ENCODE measurements at regions not wholly inside any gene's neighbourhood (a gene's known extent, or its start where the extent isn't known, plus 50 kb on each side); places are given as distances from the start of the nearest gene placed in this dataset.

DNA sequence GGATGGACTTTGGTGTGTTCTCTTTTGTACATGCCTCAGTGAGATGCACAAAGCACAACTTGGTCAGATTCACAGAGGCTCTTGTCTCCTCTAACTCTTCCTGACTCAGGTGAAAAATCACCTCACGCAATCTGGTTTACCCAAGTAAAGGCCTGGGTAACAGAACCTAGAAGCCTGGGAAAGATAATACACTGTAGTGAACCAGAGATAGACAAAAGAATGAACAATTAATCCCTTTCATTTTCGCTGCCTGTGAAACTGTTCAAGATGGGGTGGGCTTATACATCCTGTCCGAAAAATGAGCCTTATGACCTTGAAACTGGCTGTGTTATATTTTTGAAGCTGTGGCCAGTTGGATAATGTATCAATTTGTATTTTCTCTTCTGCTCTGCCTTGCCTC lies 678.9 kb upstream of the TEX47 start:
- TF ChIP-seq POLR2AphosphoS5 (IDR thresholded peaks at IDR 0.05): no peak
- TF ChIP-seq, protein P1, sequence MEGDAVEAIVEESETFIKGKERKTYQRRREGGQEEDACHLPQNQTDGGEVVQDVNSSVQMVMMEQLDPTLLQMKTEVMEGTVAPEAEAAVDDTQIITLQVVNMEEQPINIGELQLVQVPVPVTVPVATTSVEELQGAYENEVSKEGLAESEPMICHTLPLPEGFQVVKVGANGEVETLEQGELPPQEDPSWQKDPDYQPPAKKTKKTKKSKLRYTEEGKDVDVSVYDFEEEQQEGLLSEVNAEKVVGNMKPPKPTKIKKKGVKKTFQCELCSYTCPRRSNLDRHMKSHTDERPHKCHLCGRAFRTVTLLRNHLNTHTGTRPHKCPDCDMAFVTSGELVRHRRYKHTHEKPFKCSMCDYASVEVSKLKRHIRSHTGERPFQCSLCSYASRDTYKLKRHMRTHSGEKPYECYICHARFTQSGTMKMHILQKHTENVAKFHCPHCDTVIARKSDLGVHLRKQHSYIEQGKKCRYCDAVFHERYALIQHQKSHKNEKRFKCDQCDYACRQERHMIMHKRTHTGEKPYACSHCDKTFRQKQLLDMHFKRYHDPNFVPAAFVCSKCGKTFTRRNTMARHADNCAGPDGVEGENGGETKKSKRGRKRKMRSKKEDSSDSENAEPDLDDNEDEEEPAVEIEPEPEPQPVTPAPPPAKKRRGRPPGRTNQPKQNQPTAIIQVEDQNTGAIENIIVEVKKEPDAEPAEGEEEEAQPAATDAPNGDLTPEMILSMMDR (IDR thresholded peaks at IDR 0.05): no peak
- TF ChIP-seq POLR2A (IDR thresholded peaks at IDR 0.05; ENCODE audit: low read depth): no peak
- no peak for TF ChIP-seq EP300 (IDR thresholded peaks at IDR 0.05)
- intact Hi-C loops (cut with DNase I): no loop called here
- 78% methylated on average over 3 of the region's 3 CpGs for WGBS
- Histone ChIP-seq H3K27ac (replicated peaks in 1 of 4) (no peak overlapping the region), H3K4me3 (no peak overlapping the region), H3K27me3 (no peaks in the 10 kb centered on the region), H3K4me1 (no peaks in the 10 kb centered on the region), H3K36me3 (no peaks in the 10 kb centered on the region), H3K9me3 (no peaks in the 10 kb centered on the region)
- DNase-seq (ENCODE audit: extremely low spot score): no peak

DNA sequence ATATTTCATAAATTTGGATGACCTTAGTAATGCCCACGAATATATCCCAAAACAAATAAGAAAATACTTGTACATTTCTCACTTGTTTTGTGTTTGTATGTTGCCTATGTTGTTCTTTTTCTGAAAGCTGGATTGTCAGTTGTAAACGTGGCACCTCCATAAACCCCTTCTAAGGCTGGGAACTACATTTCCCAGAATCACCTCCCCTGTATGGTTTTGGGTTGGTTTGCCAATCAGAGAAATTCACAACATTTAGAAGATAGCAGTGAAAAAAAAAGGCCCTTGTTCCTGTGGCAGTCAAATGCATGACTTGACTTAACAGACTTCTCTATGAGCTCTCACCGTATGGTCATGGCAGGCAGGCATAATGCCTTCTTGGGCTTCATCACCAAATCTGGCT lies 676.3 kb upstream of the STEAP1 start:
- intact Hi-C loops (cut with DNase I): no loop called here
- 64% methylated on average over 3 of the region's 3 CpGs for WGBS
- H3K9me3 ChIP-seq: no peaks in the 10 kb centered on the region
- H3K27ac ChIP-seq (replicated peaks in 1 of 4): no peak overlapping the region
- H3K27me3 ChIP-seq: no peaks in the 10 kb centered on the region
- no peaks in the 10 kb centered on the region for H3K36me3 ChIP-seq
- no peak overlapping the region for H3K4me3 ChIP-seq
- TF ChIP-seq POLR2AphosphoS5 (IDR thresholded peaks at IDR 0.05): no peak
- no peak for TF ChIP-seq POLR2A (IDR thresholded peaks at IDR 0.05; ENCODE audit: low read depth)
- no peak for TF ChIP-seq EP300 (IDR thresholded peaks at IDR 0.05)
- TF ChIP-seq, protein P1 (IDR thresholded peaks at IDR 0.05): no peak
- no peak for DNase-seq (ENCODE audit: extremely low spot score)
- no peaks in the 10 kb centered on the region for H3K4me1 ChIP-seq

DNA sequence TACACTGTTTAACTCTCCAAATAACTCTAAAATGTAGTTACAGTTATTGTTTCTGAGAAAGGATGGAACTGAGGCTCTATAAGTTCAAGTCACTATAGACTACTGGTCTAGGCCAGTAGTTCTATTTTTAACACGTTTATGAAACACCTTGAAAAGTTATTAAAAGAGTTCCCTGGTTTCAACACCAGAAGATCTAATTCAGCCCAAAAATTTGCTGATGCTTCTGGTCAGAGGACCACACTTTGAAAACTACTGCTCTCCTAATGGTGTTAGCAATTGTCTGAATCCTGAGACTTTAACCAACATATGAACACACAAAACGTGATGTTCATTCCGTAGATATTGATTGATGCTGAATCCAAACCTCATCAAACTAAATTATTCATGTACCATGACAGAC lies 658.6 kb upstream of the STEAP1 start:
- H3K4me1 ChIP-seq: no peaks in the 10 kb centered on the region
- no peak overlapping the region for H3K4me3 ChIP-seq
- H3K36me3 ChIP-seq: no peaks in the 10 kb centered on the region
- H3K9me3 ChIP-seq: no peaks in the 10 kb centered on the region
- TF ChIP-seq POLR2A (IDR thresholded peaks at IDR 0.05; ENCODE audit: low read depth): no peak
- TF ChIP-seq, protein P1 (IDR thresholded peaks at IDR 0.05): no peak
- TF ChIP-seq EP300 (IDR thresholded peaks at IDR 0.05): no peak
- TF ChIP-seq POLR2AphosphoS5 (IDR thresholded peaks at IDR 0.05): no peak
- intact Hi-C loops (cut with DNase I): no loop called here
- no peaks in the 10 kb centered on the region for H3K27me3 ChIP-seq
- 87% methylated on average over 3 of the region's 3 CpGs for WGBS
- no peak for DNase-seq (ENCODE audit: extremely low spot score)
- no peak overlapping the region for H3K27ac ChIP-seq (replicated peaks in 1 of 4)

DNA sequence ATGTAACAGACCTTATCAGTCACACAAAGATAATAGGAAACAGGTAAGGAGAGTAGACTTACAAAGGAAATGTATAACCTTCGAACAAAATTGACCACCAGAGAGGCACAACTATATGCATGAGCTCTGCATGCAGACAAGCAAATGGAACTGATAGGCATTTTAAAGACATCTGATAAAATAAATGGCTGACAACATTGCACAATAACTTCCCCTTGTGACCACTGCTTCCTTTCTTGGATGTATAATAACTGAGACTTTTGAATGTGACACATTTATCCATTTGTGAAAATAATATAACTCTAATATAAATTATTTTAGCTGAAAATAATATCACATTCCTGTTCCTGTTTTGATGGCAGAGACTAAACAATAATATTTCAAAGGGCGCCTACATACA lies 654.2 kb upstream of the STEAP1 start:
- Histone ChIP-seq H3K27ac (replicated peaks in 1 of 4) (no peak overlapping the region), H3K4me3 (no peak overlapping the region), H3K36me3 (no peaks in the 10 kb centered on the region), H3K4me1 (no peaks in the 10 kb centered on the region), H3K27me3 (no peaks in the 10 kb centered on the region), H3K9me3 (no peaks in the 10 kb centered on the region)
- intact Hi-C loops (cut with DNase I): no loop called here
- DNase-seq (ENCODE audit: extremely low spot score): no peak
- WGBS: 73% methylated on average over 2 of the region's 2 CpGs
- TF ChIP-seq, protein P1 (IDR thresholded peaks at IDR 0.05): no peak
- TF ChIP-seq POLR2A (IDR thresholded peaks at IDR 0.05; ENCODE audit: low read depth) (no peak), EP300 (IDR thresholded peaks at IDR 0.05) (no peak), POLR2AphosphoS5 (IDR thresholded peaks at IDR 0.05) (no peak)

DNA sequence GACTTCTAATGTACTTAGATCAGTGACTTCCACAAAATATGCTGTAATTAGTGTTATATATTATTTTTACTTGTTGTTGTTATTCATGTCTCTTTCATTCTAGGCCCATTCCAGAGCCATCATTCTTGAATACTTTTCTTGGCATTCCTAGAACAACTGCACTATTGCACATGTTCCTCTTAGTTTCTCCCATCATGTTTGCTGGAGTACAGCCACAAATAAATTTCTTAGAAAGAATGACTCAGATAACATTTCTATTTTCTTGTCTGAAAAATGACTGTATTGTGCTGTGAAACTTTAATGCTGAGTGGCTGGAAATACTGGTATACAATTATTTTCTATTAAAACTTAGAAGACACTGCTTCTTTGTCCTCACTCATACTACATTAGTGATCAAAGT lies 651.0 kb upstream of the STEAP1 start:
- TF ChIP-seq POLR2AphosphoS5 (IDR thresholded peaks at IDR 0.05): no peak
- no peak for TF ChIP-seq POLR2A (IDR thresholded peaks at IDR 0.05; ENCODE audit: low read depth)
- TF ChIP-seq, protein P1 (IDR thresholded peaks at IDR 0.05): no peak
- TF ChIP-seq EP300 (IDR thresholded peaks at IDR 0.05): no peak
- intact Hi-C loops (cut with DNase I): no loop called here
- DNase-seq (ENCODE audit: extremely low spot score): no peak

More for the DNA sequence above, 651.0 kb upstream of the STEAP1 start:
- no peak overlapping the region for H3K4me3 ChIP-seq
- H3K4me1 ChIP-seq: no peaks in the 10 kb centered on the region
- no peaks in the 10 kb centered on the region for H3K36me3 ChIP-seq
- no peaks in the 10 kb centered on the region for H3K27me3 ChIP-seq
- no peak overlapping the region for H3K27ac ChIP-seq (replicated peaks in 1 of 4)
- H3K9me3 ChIP-seq: no peaks in the 10 kb centered on the region

Data from esophagus muscularis mucosa (tissue), 4 donors.